ENCODE measurements at regions not wholly inside any gene's neighbourhood (a gene's known extent, or its start where the extent isn't known, plus 50 kb on each side); places are given as distances from the start of the nearest gene placed in this dataset.
"Not testable (repeated sequence)": the region's sequence is repeated elsewhere in the genome, so short reads cannot be mapped to it uniquely, and the experiment has no call there.

DNA sequence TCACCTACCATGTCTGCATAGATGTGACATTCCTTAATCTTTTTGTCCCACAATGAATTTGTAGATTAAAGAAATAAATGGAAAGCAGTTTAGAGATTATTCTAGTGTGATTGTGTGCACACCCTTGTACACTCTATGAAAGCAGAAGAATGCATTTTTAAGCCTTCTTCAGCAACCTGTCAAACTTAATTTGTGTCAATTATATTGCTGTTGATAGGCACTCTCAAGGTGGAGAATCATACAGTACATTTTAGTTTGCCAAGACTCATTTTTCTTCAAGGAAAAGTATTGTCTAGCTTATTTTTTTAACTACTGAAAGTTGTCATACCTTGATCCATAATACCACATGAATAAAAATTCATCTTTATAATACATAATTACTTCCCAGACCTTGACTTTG lies 1898.9 kb downstream of the OLFM4 start:
- DNase-seq, result no peak

DNA sequence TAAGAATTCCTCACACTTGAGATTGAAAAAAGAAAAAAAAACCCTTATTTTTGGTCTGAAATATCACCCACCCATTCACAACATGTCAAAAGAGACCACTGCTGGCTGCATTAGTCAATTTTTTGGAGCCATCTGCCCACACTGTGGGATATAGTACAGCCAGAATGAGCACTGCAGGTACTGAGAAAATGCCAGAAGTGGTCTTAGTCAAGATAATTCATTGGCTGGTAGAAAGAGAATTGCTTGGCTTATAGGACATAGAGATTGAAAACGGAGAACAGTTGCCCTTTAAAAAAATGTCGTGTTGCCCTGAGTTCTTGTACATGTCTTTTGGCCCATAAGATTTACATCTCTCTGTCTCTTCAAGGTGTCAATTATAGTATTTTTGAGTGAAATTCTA lies 1899.5 kb downstream of the OLFM4 start:
- no peak for DNase-seq

GRCh38 chr13:54934121-54934520 lies 1905.5 kb downstream of the OLFM4 start:
- DNase-seq, result no peak

DNA sequence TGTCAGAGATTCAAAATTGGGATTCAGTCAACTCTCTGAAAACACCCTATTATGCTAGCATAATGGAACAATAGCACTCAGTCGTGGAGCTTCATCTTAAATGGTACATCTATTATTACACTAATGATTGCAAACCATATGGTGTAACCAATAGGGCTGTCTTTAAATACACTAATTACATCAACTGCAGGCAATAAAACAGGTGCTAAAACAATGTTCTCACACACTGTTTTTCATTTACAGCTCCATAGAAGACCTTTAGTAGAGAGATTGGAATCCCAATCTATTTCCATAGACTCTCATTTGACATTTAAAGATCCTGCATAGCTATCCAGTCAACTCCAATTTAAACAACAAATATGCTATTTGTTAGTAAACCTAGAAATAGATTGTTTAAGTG lies 1917.4 kb downstream of the OLFM4 start:
- DNase-seq, result no peak

- DNase-seq, result no peak
Measured at GRCh38 chr13:54949735-54950134, 1921.1 kb downstream of the OLFM4 start.

- DNase-seq, result no peak
Measured at GRCh38 chr13:54950546-54950945, 1921.9 kb downstream of the OLFM4 start.

DNA sequence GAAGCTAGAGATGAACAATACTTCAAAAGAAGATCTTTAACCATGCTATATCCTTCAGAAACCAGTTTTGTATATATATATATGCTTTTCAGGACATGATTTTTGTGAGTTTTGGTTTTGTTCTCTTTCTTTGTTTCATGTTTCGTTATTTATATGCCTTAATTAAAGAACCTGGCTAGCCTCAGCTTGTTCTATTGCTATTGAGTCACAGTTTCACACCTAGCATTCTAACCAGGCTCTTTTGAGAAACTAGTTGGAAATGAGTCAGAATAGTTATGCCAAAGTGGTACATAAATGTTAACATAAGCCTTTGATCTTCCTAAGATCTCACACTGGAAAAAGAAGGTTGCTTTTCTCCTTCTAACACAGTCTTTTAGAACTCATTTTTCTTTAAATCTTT lies 1925.2 kb downstream of the OLFM4 start:
- no peak for DNase-seq

DNA sequence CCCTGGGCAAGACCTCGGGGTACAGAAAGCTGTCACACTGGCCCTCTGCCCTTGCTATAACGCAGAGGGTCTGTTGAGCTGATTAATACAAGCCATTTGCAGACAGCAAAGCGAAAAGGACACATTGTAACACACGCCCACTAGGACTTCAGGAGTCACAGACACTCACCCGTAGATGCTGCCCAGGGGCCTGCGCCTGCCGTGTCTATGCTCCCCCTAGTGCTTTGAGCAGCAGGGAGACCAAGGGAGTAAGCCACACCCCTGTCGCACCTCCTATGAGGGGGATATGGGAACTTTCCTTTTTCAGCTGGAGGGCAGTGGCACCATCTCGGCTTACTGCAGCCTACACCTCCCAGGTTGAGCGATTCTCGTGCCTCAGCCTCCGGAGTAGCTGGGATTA lies 1930.2 kb downstream of the OLFM4 start:
- DNase-seq, result no peak

GRCh38 chr13:54965881-54966280 lies 1937.3 kb downstream of the OLFM4 start:
- no peak for DNase-seq

DNA sequence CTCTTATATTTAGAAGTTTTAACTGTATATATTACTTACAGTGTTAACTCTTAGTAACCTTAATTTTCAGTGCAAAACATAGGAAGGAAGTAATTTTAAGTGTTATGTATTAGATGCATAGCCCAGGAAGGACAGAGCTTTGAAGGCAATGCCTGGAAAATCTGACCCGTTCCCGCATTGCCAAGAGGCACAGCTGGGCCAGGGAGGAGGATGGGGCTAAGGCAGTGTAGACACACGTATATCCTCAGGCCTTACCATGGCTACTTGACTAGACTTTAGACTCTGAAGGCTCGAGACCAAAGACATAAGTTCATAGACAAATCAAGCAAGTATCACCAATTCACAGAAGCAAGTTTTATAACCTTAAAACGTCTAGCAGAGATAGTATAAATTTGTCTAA lies 1944.2 kb downstream of the OLFM4 start:
- no peak for DNase-seq

- DNase-seq, result no peak
Measured at GRCh38 chr13:54975676-54976075, 1947.1 kb downstream of the OLFM4 start.

DNA sequence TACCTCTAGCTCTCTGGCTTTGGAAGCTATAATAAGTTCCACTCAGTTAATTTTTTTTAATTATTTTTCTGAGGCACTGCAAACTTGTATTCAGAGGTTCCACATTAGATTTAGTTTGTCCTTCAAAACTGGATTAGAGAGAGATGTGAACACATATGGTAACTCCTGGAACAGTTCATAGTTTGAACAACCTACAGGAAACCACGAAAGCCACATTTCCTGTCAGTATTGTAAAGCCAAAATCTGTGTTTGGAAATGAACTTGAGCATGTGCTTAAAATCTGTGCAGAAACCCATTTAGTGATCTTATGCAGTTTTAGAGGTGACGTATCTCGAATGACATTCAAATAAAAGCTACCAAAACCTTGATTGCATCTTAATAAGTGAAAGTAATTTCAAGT lies 1952.0 kb downstream of the OLFM4 start:
- DNase-seq, result no peak

DNA sequence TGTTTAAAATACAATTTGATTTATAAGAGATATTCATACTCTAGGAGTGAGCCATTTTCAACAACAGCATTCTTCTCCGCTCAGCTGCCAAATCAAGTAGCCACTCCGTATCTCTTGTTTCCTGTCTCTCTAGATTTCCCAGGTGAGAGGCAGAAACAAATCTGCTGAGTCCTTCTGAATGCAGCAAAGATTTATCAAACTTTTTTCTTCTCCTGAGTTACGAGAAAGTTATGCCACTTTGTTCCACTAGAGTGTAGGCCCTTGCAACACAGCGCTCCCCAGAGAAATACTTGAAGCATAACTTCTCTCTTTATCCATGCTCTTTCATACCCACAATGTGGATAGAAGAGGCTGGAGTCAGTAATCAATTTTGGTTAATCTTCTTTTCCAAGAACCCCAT lies 1960.8 kb downstream of the OLFM4 start:
- DNase-seq, result no peak

DNA sequence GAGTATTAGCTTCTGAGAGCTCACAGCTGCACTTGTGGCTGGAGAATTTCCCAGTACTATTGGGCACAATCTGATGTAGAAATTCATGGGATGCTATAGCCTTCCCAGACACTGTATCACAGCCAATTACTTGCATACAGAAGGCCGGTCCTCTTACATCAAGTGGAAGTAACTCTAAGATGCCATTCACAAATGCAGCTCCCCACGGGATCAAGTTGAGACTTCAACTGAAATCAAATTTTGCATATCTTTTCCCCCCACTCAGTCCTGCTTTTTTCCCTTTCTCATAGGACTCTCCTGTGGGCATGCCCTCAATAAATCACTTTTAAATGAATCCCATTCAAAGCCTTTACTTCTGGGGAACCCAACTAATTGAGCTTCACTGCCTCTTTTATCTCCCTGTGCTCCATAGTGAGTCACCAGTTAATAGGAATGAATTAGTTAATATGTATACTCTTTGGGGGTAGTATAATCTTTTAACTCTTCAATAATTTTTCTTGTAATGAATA lies 1970.8 kb downstream of the OLFM4 start:
- DNase-seq, result no peak

DNA sequence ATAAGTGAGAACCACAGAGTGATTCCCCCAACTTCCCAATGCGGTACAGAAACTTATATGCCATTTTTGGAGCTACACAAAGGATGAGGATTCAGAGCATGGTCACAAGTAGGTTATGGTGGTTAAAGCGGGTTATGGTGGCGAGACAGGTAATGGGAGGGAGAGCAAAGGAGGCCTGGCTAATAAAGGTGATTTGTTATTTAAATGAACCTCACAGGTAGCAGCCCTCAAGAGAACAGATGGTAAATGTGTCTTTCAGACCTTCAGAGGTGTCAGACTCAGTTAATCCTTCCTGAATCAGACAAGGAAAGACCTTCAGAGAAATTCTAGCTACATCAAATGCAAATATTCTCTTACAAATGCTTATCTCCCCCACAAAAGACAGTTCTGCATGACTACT lies 1971.4 kb downstream of the OLFM4 start:
- DNase-seq, result no peak

DNA sequence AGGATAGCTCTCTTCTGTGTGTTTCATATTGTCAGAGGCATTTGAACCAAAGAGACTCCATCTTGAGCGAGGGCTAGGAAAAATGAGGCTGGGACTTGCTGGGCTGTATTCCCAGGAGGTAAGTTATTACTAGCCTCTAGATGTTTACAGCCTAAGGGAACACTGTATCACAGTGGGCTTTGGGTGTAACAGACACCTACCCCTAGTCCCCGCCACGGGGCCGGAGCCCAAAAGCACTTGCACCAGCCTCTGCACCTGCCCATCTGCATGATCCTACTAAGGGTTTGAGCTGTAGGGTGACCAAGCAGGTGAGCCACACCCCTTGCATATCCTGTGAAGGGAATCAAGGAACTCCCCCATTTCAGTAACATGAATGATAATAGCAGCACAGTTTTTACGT lies 1972.2 kb downstream of the OLFM4 start:
- no peak for DNase-seq

DNA sequence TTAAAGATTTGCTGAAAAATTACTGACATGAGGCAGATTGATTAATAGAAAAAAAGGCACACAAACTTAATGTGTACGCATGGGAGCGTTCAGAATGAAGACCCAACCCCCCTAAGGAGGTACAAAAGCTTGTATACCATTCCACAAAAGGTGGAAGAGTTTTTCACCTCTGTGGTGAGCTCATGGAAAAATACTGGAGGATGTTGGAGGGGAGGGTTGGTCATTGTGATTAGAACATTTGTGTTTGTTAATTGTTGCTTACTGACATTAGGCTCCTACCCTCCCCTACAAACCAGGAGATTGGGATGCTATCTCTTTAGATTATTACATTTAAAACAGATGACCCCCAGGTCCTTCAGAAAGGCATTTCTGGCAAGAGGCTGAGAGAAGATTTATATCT lies 1973.3 kb downstream of the OLFM4 start:
- DNase-seq, result no peak

DNA sequence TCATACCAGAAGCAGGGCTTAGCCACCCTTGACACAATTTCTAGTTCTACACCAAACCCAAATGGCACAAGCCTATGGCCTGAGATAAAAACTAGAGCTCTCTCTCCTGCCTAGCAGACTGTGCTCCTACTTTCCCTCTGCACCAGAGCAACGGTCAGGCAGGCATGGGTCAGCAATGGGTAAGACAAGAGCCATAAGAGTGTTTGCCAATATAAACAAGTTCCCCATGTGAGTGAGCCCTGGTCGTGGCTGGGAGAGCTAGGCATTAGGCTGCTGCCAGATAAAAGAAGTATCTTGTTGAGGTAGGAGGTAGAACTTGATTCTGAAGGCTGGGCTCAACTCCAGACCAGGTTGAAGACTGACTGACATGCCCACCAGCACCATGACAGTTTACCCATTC lies 1979.1 kb downstream of the OLFM4 start:
- DNase-seq, result no peak

DNA sequence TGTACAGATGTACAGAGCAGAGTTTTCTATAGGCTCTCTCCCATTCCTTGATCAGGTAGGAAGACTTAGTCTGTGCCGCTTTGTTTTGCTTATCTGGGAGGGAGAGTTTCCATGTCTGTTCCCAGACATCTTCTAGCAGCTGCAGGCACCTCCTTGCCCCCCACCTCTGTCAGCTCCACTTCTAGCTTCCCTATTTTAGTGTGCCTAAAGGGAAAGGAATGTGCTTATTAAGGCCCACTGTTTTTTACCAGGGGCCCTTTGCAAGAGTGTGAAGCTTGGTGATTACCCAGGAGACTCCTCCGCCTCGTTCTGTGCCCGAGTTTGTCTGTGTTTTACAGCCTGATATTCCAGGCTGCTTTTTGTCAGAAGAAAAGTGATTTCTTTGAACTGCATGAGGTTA lies 1984.4 kb downstream of the OLFM4 start:
- DNase-seq, result no peak

- no peak for DNase-seq
Measured at GRCh38 chr13:55029280-55029679, 2000.7 kb downstream of the OLFM4 start.

- no peak for DNase-seq
Measured at GRCh38 chr13:55038230-55038629, 2009.6 kb downstream of the OLFM4 start.

- not testable (repeated sequence) for DNase-seq
Measured at GRCh38 chr13:55053891-55054550, 2025.4 kb downstream of the OLFM4 start.

- not testable (repeated sequence) for DNase-seq
Measured at GRCh38 chr13:55055666-55056065, 2027.1 kb downstream of the OLFM4 start.

- no peak for DNase-seq
Measured at GRCh38 chr13:55062662-55063061, 2034.0 kb downstream of the OLFM4 start.

DNA sequence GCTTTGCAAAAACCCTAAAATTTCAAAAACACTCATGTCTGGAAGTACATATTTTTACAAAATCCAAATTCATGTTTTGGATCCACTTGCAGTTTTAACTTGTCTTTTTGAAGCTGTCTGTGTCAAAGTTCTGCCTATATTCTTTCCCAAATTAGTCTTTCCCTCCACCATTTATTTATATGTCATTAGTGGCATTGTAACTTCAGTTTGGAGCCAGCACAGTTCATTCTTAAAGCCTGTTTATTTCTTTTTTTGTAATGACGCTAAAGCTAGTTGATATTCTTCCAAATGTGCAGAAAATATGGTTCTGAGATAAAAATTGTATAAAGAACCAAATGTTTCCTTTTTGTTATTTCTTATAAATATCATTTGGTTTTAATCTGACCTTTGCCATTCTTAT lies 2039.3 kb downstream of the OLFM4 start:
- DNase-seq, result no peak

Measured in NCI-H1436 (cell line).